GM19351 (cell line): ENCODE measurements at regions not wholly inside any gene's neighbourhood (a gene's known extent, or its start where the extent isn't known, plus 50 kb on each side); places are given as distances from the start of the nearest gene placed in this dataset.
"Not testable (repeated sequence)": the region's sequence is repeated elsewhere in the genome, so short reads cannot be mapped to it uniquely, and the experiment has no call there.

ENCODE experiments used
- ATAC-seq: cut with Tn5 transposase; IDR thresholded peaks from one replicate; pipeline ENCODE4 v1.9.1; 2021; ENCODE audit warnings: mild to moderate bottlenecking, moderate library complexity; ENCODE audit not compliant: unreplicated experiment

GRCh38 chr7:127530148-127530547, 55.2 kb downstream of the GCC1 start:
- ATAC-seq = no peak

GRCh38 chr7:127527561-127527960, 57.8 kb downstream of the GCC1 start:
- no peak for ATAC-seq

DNA sequence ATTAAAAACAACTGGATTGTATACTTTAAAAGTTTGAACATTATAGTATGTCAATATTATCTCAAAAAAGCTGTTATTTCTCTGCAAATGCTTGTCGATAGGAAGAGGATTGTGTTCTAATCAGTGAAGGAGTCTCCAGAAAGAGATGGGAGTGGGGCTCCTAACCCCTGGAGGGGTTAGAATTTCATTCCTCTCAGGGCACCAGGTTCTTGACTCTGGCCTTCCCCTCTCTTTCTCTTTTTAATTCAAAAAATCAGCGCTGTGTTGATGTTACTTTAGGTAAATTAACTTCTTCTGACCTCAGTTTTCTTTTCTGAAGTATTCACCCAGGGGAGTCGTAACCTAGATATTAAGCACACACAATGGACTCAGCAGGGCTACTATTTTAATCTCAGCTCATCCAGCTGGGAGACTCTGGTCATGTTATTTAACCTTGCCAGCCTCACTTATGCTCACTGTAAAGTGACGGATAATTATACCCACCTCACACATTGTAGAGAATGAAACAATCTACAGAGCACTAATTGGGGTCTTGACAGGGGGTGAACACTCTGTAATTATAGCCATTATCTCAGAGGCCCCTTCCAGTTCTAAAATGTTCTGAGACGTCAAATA, 59.4 kb downstream of the GCC1 start:
- ATAC-seq = no peak

DNA sequence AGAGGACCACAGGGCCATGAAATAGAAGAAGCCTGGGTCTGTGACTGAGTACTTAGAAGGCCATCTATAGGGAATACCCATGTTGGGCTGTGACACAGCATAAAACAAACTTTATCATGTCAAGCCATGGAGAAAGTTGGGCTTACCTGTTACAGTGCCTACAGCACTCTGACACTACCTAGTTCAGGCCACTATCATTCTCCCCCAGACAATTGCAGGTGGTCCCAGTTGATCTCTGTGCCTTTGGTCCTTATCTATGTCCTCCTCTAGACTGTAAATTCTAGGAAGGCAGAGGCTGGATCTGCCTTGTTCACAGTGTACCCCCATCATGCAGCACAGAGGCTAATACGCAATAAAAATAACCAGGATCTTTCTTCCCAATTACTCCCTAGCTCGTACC, 69.1 kb downstream of the GCC1 start:
- ATAC-seq = no peak

DNA sequence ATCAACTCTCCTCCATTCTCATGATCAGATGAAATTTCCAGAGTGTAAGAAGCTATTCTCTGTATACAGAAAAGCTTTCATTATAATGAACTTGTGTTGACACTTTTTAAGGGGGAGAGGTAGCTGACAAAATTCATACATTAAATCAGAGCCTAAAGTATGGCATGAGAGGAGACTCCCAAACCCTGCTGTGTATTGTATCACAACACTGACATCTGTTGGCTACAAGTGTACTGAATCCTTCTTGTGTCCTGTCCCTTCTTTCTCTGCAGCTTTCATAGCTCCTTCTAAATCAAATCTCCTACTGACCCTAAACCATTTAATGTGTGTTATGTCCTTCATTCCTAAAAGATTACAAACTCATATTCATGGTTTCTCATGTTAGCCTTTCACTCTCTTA, 70.9 kb downstream of the GCC1 start:
- no peak for ATAC-seq

DNA sequence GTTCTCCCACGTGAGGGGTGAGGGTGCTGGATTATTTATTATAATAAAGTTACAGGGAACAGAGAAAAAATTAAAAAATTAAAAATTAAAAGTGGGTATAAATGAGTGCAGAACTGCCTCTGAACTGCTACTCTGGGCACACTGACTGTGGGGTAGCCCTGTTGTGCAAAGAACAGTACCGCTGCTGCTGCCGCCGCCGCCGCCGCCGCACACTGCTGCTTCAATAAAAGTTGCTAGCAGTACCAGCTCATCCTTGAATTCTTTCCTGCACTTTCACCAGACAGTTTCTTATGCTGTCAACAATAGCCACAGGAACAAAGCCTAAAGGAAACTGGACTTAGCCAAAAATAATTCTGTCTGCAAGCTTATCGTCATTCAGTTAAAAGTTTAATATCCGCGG, 72.1 kb downstream of the GCC1 start:
- ATAC-seq = no peak

DNA sequence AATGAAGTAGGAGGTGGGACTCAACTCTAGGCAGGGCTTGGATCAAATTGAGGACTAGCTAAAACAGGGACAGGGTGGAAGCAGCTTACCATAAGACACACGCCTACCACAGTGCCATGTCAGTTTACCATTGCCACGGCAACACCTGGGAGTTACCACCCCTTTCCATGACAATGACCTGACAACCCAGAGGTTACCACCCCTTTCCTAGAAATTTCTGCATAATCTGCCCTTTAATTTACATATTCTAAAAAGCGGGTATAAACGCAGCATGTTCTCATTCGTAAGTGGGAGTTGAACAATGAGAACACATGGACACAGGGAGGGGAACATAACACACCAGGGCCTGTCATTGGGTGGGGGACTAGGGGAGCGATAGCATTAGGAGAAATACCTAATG, 72.7 kb downstream of the GCC1 start:
- ATAC-seq = no peak

GRCh38 chr7:127504715-127505114, 80.7 kb downstream of the GCC1 start:
- no peak for ATAC-seq

GRCh38 chr7:127501817-127502216, 83.6 kb downstream of the GCC1 start:
- no peak for ATAC-seq

GRCh38 chr7:127487381-127487780, 94.9 kb upstream of the ZNF800 start:
- no peak for ATAC-seq

DNA sequence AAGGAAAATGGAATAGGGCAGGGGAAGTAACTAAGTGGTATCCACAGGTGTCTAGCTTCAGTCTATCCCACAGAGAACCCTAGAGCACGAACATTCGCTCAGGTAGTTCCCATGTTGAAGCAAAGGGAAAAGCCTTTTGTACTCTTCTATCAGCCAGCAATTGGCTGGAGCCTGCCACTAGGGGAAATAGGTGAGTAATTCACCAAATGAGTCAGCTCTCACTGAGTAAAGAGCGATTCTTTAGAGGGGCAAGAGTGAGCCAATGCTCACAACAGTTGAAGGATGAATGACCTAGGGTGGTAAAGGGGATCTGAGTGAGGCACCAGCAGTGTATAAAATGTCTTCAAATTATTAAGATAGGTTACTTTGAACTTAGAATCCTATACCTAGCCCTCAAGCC, 94.1 kb upstream of the ZNF800 start:
- peak; percentile 80 for ATAC-seq

GRCh38 chr7:127485482-127485881, 93.0 kb upstream of the ZNF800 start:
- no peak for ATAC-seq

- ATAC-seq = no peak
Measured at GRCh38 chr7:127484954-127485353, 92.4 kb upstream of the ZNF800 start.

DNA sequence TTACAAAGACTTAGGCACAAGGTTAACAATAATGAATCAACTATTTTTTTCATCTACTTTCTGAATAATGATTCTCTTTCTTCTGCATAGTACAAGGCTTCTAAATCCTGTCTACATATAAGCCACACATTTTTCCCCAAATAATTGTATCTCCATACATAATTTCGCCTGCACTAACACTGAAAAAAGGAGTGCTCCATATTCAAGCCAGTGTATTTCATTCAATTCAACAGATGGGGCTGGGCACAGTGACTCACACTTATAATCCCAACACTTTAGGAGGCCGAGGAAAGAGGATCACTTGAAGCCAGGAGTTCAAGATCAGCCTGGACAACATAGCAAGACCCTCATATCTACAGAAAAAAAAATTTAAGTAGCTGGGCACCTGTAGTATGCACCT, 86.0 kb upstream of the ZNF800 start:
- ATAC-seq = no peak

- no peak for ATAC-seq
Measured at GRCh38 chr7:127478024-127478355, 85.5 kb upstream of the ZNF800 start.

GRCh38 chr7:127477295-127478023, 85.0 kb upstream of the ZNF800 start:
- ATAC-seq = no peak

- no peak for ATAC-seq
Measured at GRCh38 chr7:127476618-127477017, 84.1 kb upstream of the ZNF800 start.

DNA sequence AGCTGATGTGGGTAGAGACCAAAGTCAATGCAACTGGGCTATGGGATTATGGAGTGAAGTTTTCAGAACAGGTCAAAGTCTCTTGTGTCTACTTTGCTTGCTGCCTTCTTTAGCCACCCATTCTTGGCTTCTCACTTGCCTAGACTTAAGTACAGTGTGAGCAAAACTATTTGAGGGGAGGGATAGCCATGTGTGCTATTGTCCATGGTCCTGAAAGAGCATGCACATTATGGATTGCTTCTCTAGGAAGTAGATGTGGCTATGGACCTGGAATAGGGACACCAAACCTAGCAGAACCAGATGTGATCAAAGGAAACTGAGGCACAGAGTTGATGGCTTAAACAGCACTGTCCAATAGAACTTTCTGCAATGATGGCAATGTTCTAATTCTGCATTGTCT, 81.9 kb upstream of the ZNF800 start:
- ATAC-seq = no peak

GRCh38 chr7:127473409-127473808, 80.9 kb upstream of the ZNF800 start:
- no peak for ATAC-seq

DNA sequence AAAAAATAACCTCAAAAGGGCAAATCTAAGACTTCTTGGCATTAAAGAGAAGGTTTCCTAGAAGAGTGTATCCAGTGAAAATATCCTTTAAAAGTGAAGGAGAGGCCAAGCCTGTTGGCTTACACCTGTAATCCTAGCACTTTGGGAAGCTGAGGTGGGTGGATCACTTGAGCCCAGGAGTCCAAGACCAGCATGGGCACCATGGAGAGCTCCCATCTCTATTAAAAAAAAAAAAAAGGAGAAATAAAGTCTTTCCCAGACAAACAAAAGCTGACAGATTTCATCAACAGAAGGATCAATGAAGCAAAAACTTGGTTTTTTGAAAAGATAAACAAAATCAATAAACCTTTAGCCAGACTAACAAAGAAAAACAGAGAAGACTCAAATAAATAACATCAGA, 67.6 kb upstream of the ZNF800 start:
- no peak for ATAC-seq

GRCh38 chr7:127451258-127451657, 58.8 kb upstream of the ZNF800 start:
- ATAC-seq = not testable (repeated sequence)

- ATAC-seq = no peak
Measured at GRCh38 chr7:127448566-127448965, 56.1 kb upstream of the ZNF800 start.
